Ureter (tissue), 1 donor: ENCODE measurements at regions not wholly inside any gene's neighbourhood (a gene's known extent, or its start where the extent isn't known, plus 50 kb on each side); places are given as distances from the start of the nearest gene placed in this dataset.
"Not testable (repeated sequence)": the region's sequence is repeated elsewhere in the genome, so short reads cannot be mapped to it uniquely, and the experiment has no call there.

Experiments
- DNase-seq: peaks from one replicate; pipeline ENCODE4 v3.0.0-alpha.2; 2020; ENCODE audit warnings: low spot score
- donor health status: DM: yes; HTN: yes; CAD: no.

DNA sequence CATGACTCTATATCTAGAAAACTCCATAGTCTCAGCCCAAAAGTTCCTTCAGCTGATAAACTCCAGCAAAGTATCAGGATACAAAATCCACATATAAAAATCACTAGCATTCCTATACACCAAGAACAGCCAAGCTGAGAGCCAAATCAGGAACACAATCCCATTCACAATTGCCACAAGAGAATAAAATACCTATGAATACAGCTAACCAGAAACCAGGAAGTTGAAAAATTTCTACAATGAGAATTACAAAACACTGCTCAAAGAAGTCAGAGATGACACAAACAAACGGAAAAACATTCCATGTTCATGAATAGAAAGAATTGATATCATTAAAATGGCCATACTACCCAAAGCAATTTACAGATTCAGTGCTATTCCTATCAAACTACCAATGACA is 61.0 kb upstream of the PKN2 start:
- not testable (repeated sequence) for DNase-seq
